H1 (cell line): ENCODE measurements at regions not wholly inside any gene's neighbourhood (a gene's known extent, or its start where the extent isn't known, plus 50 kb on each side); places are given as distances from the start of the nearest gene placed in this dataset.

Source experiments
- CHD1 ChIP-seq: IDR thresholded peaks from 2 replicates; pipeline ENCODE4 v1.6.1; 2012; ENCODE audit warnings: low read depth, low read length, improper control_type of control experiment
- CTCF ChIP-seq, 3 experiments: IDR thresholded peaks; 1 replicate in 2 of 3; 2 replicates in 1 of 3; pipeline versions ENCODE4 v1.5.1 to v1.6.1; 2011; ENCODE audit warnings: low read length in 3 of 3, mild to moderate bottlenecking in 3 of 3, inconsistent platforms in 2 of 3, low read depth in 1 of 3, moderate library complexity in 1 of 3; ENCODE audit not compliant: insufficient read depth in 1 of 3; ENCODE audit errors: control extremely low read depth in 1 of 3
- EGR1 ChIP-seq: IDR thresholded peaks from 2 replicates; pipeline ENCODE4 v1.6.1; 2011; ENCODE audit warnings: low read depth, low read length, borderline replicate concordance
- POLR2A ChIP-seq, 2 experiments: IDR thresholded peaks; 1 replicate in 1 of 2; 2 replicates in 1 of 2; pipeline ENCODE4 v1.6.1; 2011; ENCODE audit warnings: low read depth in 2 of 2, low read length in 2 of 2, mild to moderate bottlenecking in 2 of 2; ENCODE audit errors: control extremely low read depth in 1 of 2
- SIRT6 ChIP-seq: IDR thresholded peaks from one replicate; pipeline ENCODE4 v1.7.1; 2012; ENCODE audit warnings: low read length, inconsistent platforms
- SP1 ChIP-seq: IDR thresholded peaks from 2 replicates; pipeline ENCODE4 v1.6.1; 2011; ENCODE audit warnings: low read depth, low read length
- SP2 ChIP-seq: IDR thresholded peaks from 2 replicates; pipeline ENCODE4 v1.6.1; 2012; ENCODE audit warnings: mild to moderate bottlenecking, low read length, inconsistent platforms
- SP4 ChIP-seq: IDR thresholded peaks from 2 replicates; pipeline ENCODE4 v1.6.1; 2012; ENCODE audit warnings: low read length, inconsistent platforms
- TAF7 ChIP-seq: optimal IDR thresholded peaks from 2 replicates; pipeline ENCODE3; 2011; ENCODE audit warnings: low read depth, mild to moderate bottlenecking, inconsistent platforms, low read length, moderate library complexity, borderline replicate concordance

DNA sequence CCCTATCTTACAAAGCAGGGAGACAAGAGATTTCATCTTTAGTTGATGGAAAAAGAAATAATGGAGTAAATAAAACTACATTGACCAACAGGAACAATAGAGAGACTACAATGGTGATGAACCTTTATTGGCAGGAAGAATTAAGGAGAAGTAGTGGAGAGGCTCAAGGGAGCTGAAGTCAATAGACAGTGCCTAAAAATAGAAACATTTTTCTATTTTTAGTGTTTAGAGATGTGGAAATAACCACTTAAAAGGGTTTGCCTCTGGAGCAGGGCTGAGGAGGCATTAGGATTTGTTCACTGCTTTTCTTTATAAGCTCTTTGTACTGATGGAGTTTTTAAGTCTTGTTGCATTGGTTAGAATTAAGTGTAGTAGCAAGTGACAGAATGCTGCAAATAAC lies 98.4 kb upstream of the ERCC6L2 start (continued):
- no peak for TF ChIP-seq CTCF (IDR thresholded peaks at IDR 0.05; ENCODE audit: control extremely low read depth in 1 of 3, insufficient read depth in 1 of 3, low read depth in 1 of 3, low read length in 3 of 3)
- TF ChIP-seq SIRT6: no peak
- no peak for TF ChIP-seq POLR2A (IDR thresholded peaks at IDR 0.05; ENCODE audit: control extremely low read depth in 1 of 2, low read depth in 2 of 2, low read length in 2 of 2)
- TF ChIP-seq SP4: no peak
- no peak for TF ChIP-seq CHD1
- TF ChIP-seq SP1: no peak
- no peak for TF ChIP-seq EGR1
- no peak for TF ChIP-seq TAF7
- TF ChIP-seq SP2: no peak
